ENCODE measurements at regions not wholly inside any gene's neighbourhood (a gene's known extent, or its start where the extent isn't known, plus 50 kb on each side); places are given as distances from the start of the nearest gene placed in this dataset.

GRCh38 chr2:150109028-150109427 lies 378.4 kb downstream of the RND3 start:
- no peak for TF ChIP-seq POLR2A (IDR thresholded peaks at IDR 0.05; ENCODE audit: low read depth, low read length)
- no peak for TF ChIP-seq POLR2AphosphoS5 (IDR thresholded peaks at IDR 0.05; ENCODE audit: low read depth, low read length)
